ENCODE measurements at regions not wholly inside any gene's neighbourhood (a gene's known extent, or its start where the extent isn't known, plus 50 kb on each side); places are given as distances from the start of the nearest gene placed in this dataset.
"Not testable (repeated sequence)": the region's sequence is repeated elsewhere in the genome, so short reads cannot be mapped to it uniquely, and the experiment has no call there.

DNA sequence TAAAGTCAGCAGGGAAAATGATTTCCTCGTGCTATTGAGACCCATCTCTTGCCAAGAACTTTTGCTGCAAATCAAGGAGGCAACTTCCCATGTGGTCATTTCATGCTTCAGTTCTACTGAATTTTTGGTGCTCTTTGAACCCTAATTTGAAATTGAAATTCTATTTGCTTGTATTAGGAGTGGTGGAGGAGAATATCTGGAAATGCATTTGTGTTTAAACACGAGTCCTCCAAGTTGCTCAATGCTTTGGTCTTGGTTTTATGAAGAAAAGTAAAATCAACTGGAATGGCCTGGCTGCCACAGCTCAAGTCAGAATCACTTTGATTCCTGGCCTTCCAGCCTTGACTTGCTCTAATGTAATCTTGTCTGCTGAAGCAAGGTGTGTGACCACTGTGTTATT, 613.2 kb downstream of the TLE1 start:
- 17 to 65% (median 28%) methylated on average over 2 of the region's 2 CpGs for WGBS, 3 donors
- Histone ChIP-seq H3K27ac (ENCODE audit: low read depth in 1 of 3, low read length in 2 of 3) (no peak overlapping the region), H3K36me3 (ENCODE audit: control insufficient read depth in 3 of 3, insufficient read depth in 2 of 3, low read depth in 1 of 3, low read length in 3 of 3) (no peaks in the 10 kb centered on the region), H3K9me3 (ENCODE audit: control insufficient read depth in 2 of 2, insufficient read depth in 1 of 2, low read depth in 1 of 2, low read length in 1 of 2) (no peaks in the 10 kb centered on the region), H3K4me1 (ENCODE audit: control insufficient read depth in 3 of 3, insufficient read depth in 2 of 3, low read depth in 1 of 3, low read length in 2 of 3) (no peaks in the 10 kb centered on the region), H3K27me3 (ENCODE audit: control insufficient read depth in 3 of 3, insufficient read depth in 3 of 3, low read length in 3 of 3) (no peaks in the 10 kb centered on the region), H3K4me3 (ENCODE audit: low read depth in 1 of 3, low read length in 3 of 3) (no peak overlapping the region)
- FAIRE-seq (no peak), DNase-seq (no peak)

DNA sequence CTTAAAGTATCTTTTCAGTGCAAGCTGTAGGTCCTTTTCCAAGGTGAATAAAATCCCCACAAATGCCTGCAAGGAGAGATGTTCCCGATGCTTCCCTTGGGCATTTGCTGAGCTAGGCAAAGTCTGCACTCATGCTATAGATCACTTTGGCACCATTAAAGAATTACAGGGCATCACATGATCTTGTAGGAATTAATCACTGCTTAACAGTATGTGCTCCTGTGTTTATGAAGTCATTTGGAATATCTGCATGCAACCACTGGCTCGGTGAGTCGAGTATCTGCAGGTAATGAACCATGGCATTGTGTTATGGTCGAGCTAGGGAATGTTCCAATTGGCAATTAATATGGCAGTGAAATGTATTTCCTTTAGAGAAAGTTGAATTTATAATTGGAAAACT, 615.1 kb downstream of the TLE1 start:
- H3K9me3 ChIP-seq (ENCODE audit: control insufficient read depth in 2 of 2, insufficient read depth in 1 of 2, low read depth in 1 of 2, low read length in 1 of 2): peaks cover 0 to 5% of the 10 kb centered on the region in 2 donors
- DNase-seq (no peak), FAIRE-seq (no peak)
- no peaks in the 10 kb centered on the region for H3K36me3 ChIP-seq (ENCODE audit: control insufficient read depth in 3 of 3, insufficient read depth in 2 of 3, low read depth in 1 of 3, low read length in 3 of 3)
- no peak overlapping the region for H3K27ac ChIP-seq (ENCODE audit: low read depth in 1 of 3, low read length in 2 of 3)
- H3K4me3 ChIP-seq (ENCODE audit: low read depth in 1 of 3, low read length in 3 of 3): no peak overlapping the region
- no peaks in the 10 kb centered on the region for H3K4me1 ChIP-seq (ENCODE audit: control insufficient read depth in 3 of 3, insufficient read depth in 2 of 3, low read depth in 1 of 3, low read length in 2 of 3)
- no peaks in the 10 kb centered on the region for H3K27me3 ChIP-seq (ENCODE audit: control insufficient read depth in 3 of 3, insufficient read depth in 3 of 3, low read length in 3 of 3)
- WGBS, 3 donors: 64 to 76% (median 67%) methylated on average over 4 of the region's 4 CpGs

- Histone ChIP-seq H3K9me3 (ENCODE audit: control insufficient read depth in 2 of 2, insufficient read depth in 1 of 2, low read depth in 1 of 2, low read length in 1 of 2) (peaks cover 0 to 7% of the 10 kb centered on the region in 2 donors), H3K36me3 (ENCODE audit: control insufficient read depth in 3 of 3, insufficient read depth in 2 of 3, low read depth in 1 of 3, low read length in 3 of 3) (no peaks in the 10 kb centered on the region), H3K27ac (ENCODE audit: low read depth in 1 of 3, low read length in 2 of 3) (no peak overlapping the region), H3K4me3 (ENCODE audit: low read depth in 1 of 3, low read length in 3 of 3) (no peak overlapping the region), H3K27me3 (ENCODE audit: control insufficient read depth in 3 of 3, insufficient read depth in 3 of 3, low read length in 3 of 3) (no peaks in the 10 kb centered on the region), H3K4me1 (ENCODE audit: control insufficient read depth in 3 of 3, insufficient read depth in 2 of 3, low read depth in 1 of 3, low read length in 2 of 3) (no peaks in the 10 kb centered on the region)
- DNase-seq (no peak), FAIRE-seq (no peak)
- WGBS, 3 donors: 85 to 87% (median 87%) methylated on average over 4 of the region's 4 CpGs
These were observed 615.5 kb downstream of the TLE1 start for GRCh38 chr9:81073821-81074220.

GRCh38 chr9:81072758-81073157, 616.6 kb downstream of the TLE1 start:
- H3K36me3 ChIP-seq (ENCODE audit: control insufficient read depth in 3 of 3, insufficient read depth in 2 of 3, low read depth in 1 of 3, low read length in 3 of 3): no peaks in the 10 kb centered on the region
- H3K4me3 ChIP-seq (ENCODE audit: low read depth in 1 of 3, low read length in 3 of 3): no peak overlapping the region
- FAIRE-seq (no peak), DNase-seq (no peak)
- H3K27ac ChIP-seq (ENCODE audit: low read depth in 1 of 3, low read length in 2 of 3): no peak overlapping the region
- no peaks in the 10 kb centered on the region for H3K27me3 ChIP-seq (ENCODE audit: control insufficient read depth in 3 of 3, insufficient read depth in 3 of 3, low read length in 3 of 3)
- H3K4me1 ChIP-seq (ENCODE audit: control insufficient read depth in 3 of 3, insufficient read depth in 2 of 3, low read depth in 1 of 3, low read length in 2 of 3): no peaks in the 10 kb centered on the region
- 82 to 85% (median 82%) methylated on average over 2 of the region's 2 CpGs for WGBS, 3 donors
- peaks cover 0 to 9% of the 10 kb centered on the region in 2 donors for H3K9me3 ChIP-seq (ENCODE audit: control insufficient read depth in 2 of 2, insufficient read depth in 1 of 2, low read depth in 1 of 2, low read length in 1 of 2)

DNA sequence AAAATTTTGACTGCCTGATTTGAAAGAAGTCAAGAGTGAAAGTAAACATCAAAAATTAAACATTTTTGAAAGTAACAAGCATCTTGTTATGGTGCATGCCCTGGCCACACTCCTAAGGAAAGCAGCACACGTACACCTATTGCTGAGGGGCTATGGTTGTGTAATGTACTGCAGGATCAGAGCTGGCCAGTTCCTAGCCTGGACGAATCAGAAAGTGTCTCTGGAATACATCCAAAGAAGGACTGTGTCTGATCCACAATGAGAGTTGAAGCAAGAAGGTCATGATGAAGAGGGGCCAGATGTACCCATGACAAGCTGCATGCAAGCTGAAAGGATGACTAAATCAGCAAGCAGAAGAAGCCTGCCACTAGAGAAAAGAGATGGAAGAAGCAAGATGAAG, 618.2 kb downstream of the TLE1 start:
- Histone ChIP-seq H3K36me3 (ENCODE audit: control insufficient read depth in 3 of 3, insufficient read depth in 2 of 3, low read depth in 1 of 3, low read length in 3 of 3) (no peaks in the 10 kb centered on the region), H3K4me1 (ENCODE audit: control insufficient read depth in 3 of 3, insufficient read depth in 2 of 3, low read depth in 1 of 3, low read length in 2 of 3) (no peaks in the 10 kb centered on the region), H3K4me3 (ENCODE audit: low read depth in 1 of 3, low read length in 3 of 3) (no peak overlapping the region), H3K9me3 (ENCODE audit: control insufficient read depth in 2 of 2, insufficient read depth in 1 of 2, low read depth in 1 of 2, low read length in 1 of 2) (peaks cover 0 to 9% of the 10 kb centered on the region in 2 donors), H3K27me3 (ENCODE audit: control insufficient read depth in 3 of 3, insufficient read depth in 3 of 3, low read length in 3 of 3) (no peaks in the 10 kb centered on the region), H3K27ac (ENCODE audit: low read depth in 1 of 3, low read length in 2 of 3) (no peak overlapping the region)
- no peak for DNase-seq
- no peak for FAIRE-seq
- WGBS, 3 donors: 41 to 70% (median 50%) methylated on average over 2 of the region's 2 CpGs

DNA sequence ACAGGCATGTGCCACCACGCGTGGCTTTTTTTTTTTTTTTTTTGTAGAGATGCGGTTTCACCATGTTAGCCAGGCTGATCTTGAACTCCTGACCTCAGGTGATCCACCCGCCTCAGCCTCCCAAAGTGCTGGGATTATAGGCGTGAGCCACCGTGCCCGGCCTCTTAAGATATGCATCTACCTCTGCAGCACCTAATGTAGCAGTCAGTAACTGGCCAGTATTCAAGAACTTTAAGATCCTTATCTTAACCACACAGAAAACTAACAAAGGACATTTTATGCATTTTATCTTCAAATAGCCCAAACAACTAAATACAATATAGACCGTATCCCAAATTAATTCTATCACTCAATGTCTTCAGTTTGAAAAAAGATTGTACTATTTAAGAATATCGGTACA, 618.7 kb downstream of the TLE1 start:
- no peak for FAIRE-seq
- no peak overlapping the region for H3K27ac ChIP-seq (ENCODE audit: low read depth in 1 of 3, low read length in 2 of 3)

GRCh38 chr9:81069923-81070322, 619.4 kb downstream of the TLE1 start:
- FAIRE-seq: no peak
- no peaks in the 10 kb centered on the region for H3K4me1 ChIP-seq (ENCODE audit: control insufficient read depth in 3 of 3, insufficient read depth in 2 of 3, low read depth in 1 of 3, low read length in 2 of 3)
- no peak overlapping the region for H3K4me3 ChIP-seq (ENCODE audit: low read depth in 1 of 3, low read length in 3 of 3)
- no peak for DNase-seq
- peaks cover 0 to 9% of the 10 kb centered on the region in 2 donors for H3K9me3 ChIP-seq (ENCODE audit: control insufficient read depth in 2 of 2, insufficient read depth in 1 of 2, low read depth in 1 of 2, low read length in 1 of 2)
- no peak overlapping the region for H3K27ac ChIP-seq (ENCODE audit: low read depth in 1 of 3, low read length in 2 of 3)
- no peaks in the 10 kb centered on the region for H3K27me3 ChIP-seq (ENCODE audit: control insufficient read depth in 3 of 3, insufficient read depth in 3 of 3, low read length in 3 of 3)
- H3K36me3 ChIP-seq (ENCODE audit: control insufficient read depth in 3 of 3, insufficient read depth in 2 of 3, low read depth in 1 of 3, low read length in 3 of 3): no peaks in the 10 kb centered on the region
- 82 to 89% (median 86%) methylated on average over 4 of the region's 4 CpGs for WGBS, 3 donors

More for the DNA sequence above, 618.7 kb downstream of the TLE1 start:
- Histone ChIP-seq H3K4me3 (ENCODE audit: low read depth in 1 of 3, low read length in 3 of 3) (no peak overlapping the region), H3K27me3 (ENCODE audit: control insufficient read depth in 3 of 3, insufficient read depth in 3 of 3, low read length in 3 of 3) (no peaks in the 10 kb centered on the region), H3K9me3 (ENCODE audit: control insufficient read depth in 2 of 2, insufficient read depth in 1 of 2, low read depth in 1 of 2, low read length in 1 of 2) (peaks cover 0 to 9% of the 10 kb centered on the region in 2 donors), H3K36me3 (ENCODE audit: control insufficient read depth in 3 of 3, insufficient read depth in 2 of 3, low read depth in 1 of 3, low read length in 3 of 3) (no peaks in the 10 kb centered on the region), H3K4me1 (ENCODE audit: control insufficient read depth in 3 of 3, insufficient read depth in 2 of 3, low read depth in 1 of 3, low read length in 2 of 3) (no peaks in the 10 kb centered on the region)
- no peak for DNase-seq
- 74 to 80% (median 78%) methylated on average over 9 of the region's 9 CpGs for WGBS, 3 donors

- DNase-seq (no peak), FAIRE-seq (no peak)
- Histone ChIP-seq H3K4me3 (ENCODE audit: low read depth in 1 of 3, low read length in 3 of 3) (no peak overlapping the region), H3K27me3 (ENCODE audit: control insufficient read depth in 3 of 3, insufficient read depth in 3 of 3, low read length in 3 of 3) (no peaks in the 10 kb centered on the region), H3K27ac (ENCODE audit: low read depth in 1 of 3, low read length in 2 of 3) (no peak overlapping the region), H3K9me3 (ENCODE audit: control insufficient read depth in 2 of 2, insufficient read depth in 1 of 2, low read depth in 1 of 2, low read length in 1 of 2) (peaks cover 0 to 9% of the 10 kb centered on the region in 2 donors), H3K4me1 (ENCODE audit: control insufficient read depth in 3 of 3, insufficient read depth in 2 of 3, low read depth in 1 of 3, low read length in 2 of 3) (no peaks in the 10 kb centered on the region), H3K36me3 (ENCODE audit: control insufficient read depth in 3 of 3, insufficient read depth in 2 of 3, low read depth in 1 of 3, low read length in 3 of 3) (no peaks in the 10 kb centered on the region)
- WGBS, 3 donors: 74 to 94% (median 82%) methylated on average over 3 of the region's 3 CpGs
These were observed 620.1 kb downstream of the TLE1 start for GRCh38 chr9:81069038-81069795.

DNA sequence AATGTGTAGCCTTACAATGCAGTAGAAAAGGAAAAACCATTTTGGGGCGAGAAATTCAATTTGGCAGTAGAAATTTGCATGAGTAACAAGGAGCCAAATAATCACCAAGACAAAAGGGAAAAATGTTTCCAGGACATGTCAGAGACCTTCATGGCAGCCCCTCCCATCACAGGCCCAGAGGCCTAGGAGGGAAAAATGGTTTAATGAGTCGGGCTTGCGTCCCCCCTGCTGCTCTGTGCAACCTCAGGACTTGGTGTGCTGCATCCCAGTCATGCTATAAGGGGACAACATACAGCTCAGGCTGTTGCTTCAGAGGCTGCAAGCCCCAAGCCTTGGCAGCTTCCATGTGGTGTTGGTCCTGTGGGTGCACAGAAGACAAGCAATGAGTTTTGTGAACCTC, 626.4 kb downstream of the TLE1 start:
- not testable (repeated sequence) for H3K27ac ChIP-seq (ENCODE audit: low read depth in 1 of 3, low read length in 2 of 3); H3K4me1 ChIP-seq (ENCODE audit: control insufficient read depth in 3 of 3, insufficient read depth in 2 of 3, low read depth in 1 of 3, low read length in 2 of 3); DNase-seq; H3K36me3 ChIP-seq (ENCODE audit: control insufficient read depth in 3 of 3, insufficient read depth in 2 of 3, low read depth in 1 of 3, low read length in 3 of 3); H3K4me3 ChIP-seq (ENCODE audit: low read depth in 1 of 3, low read length in 3 of 3); H3K27me3 ChIP-seq (ENCODE audit: control insufficient read depth in 3 of 3, insufficient read depth in 3 of 3, low read length in 3 of 3); FAIRE-seq
- WGBS, 3 donors: 50 to 65% (median 57%) methylated on average over 3 of the region's 3 CpGs
- H3K9me3 ChIP-seq (ENCODE audit: control insufficient read depth in 2 of 2, insufficient read depth in 1 of 2, low read depth in 1 of 2, low read length in 1 of 2): peaks cover 0 to 15% of the 10 kb centered on the region in 2 donors
